Peyer's patch (tissue), 4 donors: ENCODE measurements at regions not wholly inside any gene's neighbourhood (a gene's known extent, or its start where the extent isn't known, plus 50 kb on each side); places are given as distances from the start of the nearest gene placed in this dataset.

Experiments used
- CTCF ChIP-seq, 6 experiments: fragments of 450-650 bp in 4 of 6; fragments of 200-600 bp in 2 of 6; sonication (generic) in 1 of 6; IDR thresholded peaks; one replicate each; pipeline ENCODE4 v1.5.1; 2017 to 2019; ENCODE audit warnings: antibody characterized with exemption in 6 of 6, mild to moderate bottlenecking in 3 of 6, moderate library complexity in 1 of 6
- POLR2A ChIP-seq, 2 donors: fragments of 450-650 bp; IDR thresholded peaks; one replicate each; pipeline ENCODE4 v1.5.1; 2017; ENCODE audit warnings: antibody characterized with exemption in 2 of 2, mild to moderate bottlenecking in 2 of 2, moderate library complexity in 2 of 2

GRCh38 chr12:75579552-75579951, 68.1 kb upstream of the KRR1 start:
- no peak for TF ChIP-seq POLR2A (IDR thresholded peaks at IDR 0.05)
- no peak for TF ChIP-seq CTCF (IDR thresholded peaks at IDR 0.05)
